ENCODE measurements at regions not wholly inside any gene's neighbourhood (a gene's known extent, or its start where the extent isn't known, plus 50 kb on each side); places are given as distances from the start of the nearest gene placed in this dataset.

- no peak for TF ChIP-seq EZH2phosphoT487 (IDR thresholded peaks at IDR 0.05; ENCODE audit: unreplicated experiment)
- no peak for TF ChIP-seq CTCF (conservative IDR thresholded peaks at IDR 0.05; ENCODE audit: low read depth in 2 of 2)
- no peak for TF ChIP-seq REST (IDR thresholded peaks at IDR 0.05; ENCODE audit: unreplicated experiment)
- no peak for TF ChIP-seq POLR2AphosphoS5 (IDR thresholded peaks at IDR 0.05; ENCODE audit: low read depth)
- TF ChIP-seq CREB1 (CRISPR knock-in tag; IDR thresholded peaks at IDR 0.05; ENCODE audit: low read depth), result no peak
- no peak for TF ChIP-seq EZH2 (IDR thresholded peaks at IDR 0.05; ENCODE audit: low read depth, unreplicated experiment)
Observed at GRCh38 chr7:84452618-84453017, 258.0 kb upstream of the SEMA3A start.

All from GM23338 (cell line).